ENCODE measurements at regions not wholly inside any gene's neighbourhood (a gene's known extent, or its start where the extent isn't known, plus 50 kb on each side); places are given as distances from the start of the nearest gene placed in this dataset.
"Not testable (repeated sequence)": the region's sequence is repeated elsewhere in the genome, so short reads cannot be mapped to it uniquely, and the experiment has no call there.

GRCh38 chr12:40431169-40431568 is 206.4 kb downstream of the LRRK2 start:
- intact Hi-C loops (cut with micrococcal nuclease), result no loop called here

GRCh38 chr12:40435251-40435650 is 210.5 kb downstream of the LRRK2 start:
- intact Hi-C loops (cut with micrococcal nuclease), result no loop called here

GRCh38 chr12:40435951-40436350 is 211.2 kb downstream of the LRRK2 start:
- intact Hi-C loops (cut with micrococcal nuclease), result no loop called here

- intact Hi-C loops (cut with micrococcal nuclease), result no loop called here
Observed at GRCh38 chr12:40436564-40436963, 211.8 kb downstream of the LRRK2 start.

- intact Hi-C loops (cut with micrococcal nuclease), result no loop called here
Observed at GRCh38 chr12:40439771-40440492, 215.1 kb downstream of the LRRK2 start.

GRCh38 chr12:40444174-40444573 is 219.4 kb downstream of the LRRK2 start:
- intact Hi-C loops (cut with micrococcal nuclease), result no loop called here

- intact Hi-C loops (cut with micrococcal nuclease), result loop anchor here (1.0 to 2.0 kb wide), 2 partner anchors 20 to 475 kb away; no protein-coding TSS in a partner anchor
Observed at GRCh38 chr12:40446385-40446784, 221.6 kb downstream of the LRRK2 start.

- intact Hi-C loops (cut with micrococcal nuclease), result not testable (repeated sequence)
Observed at GRCh38 chr12:40448523-40448922, 223.7 kb downstream of the LRRK2 start.

GRCh38 chr12:40451661-40452060 is 226.9 kb downstream of the LRRK2 start:
- intact Hi-C loops (cut with micrococcal nuclease), result no loop called here

GRCh38 chr12:40464121-40464520 is 228.1 kb upstream of the CNTN1 start:
- intact Hi-C loops (cut with micrococcal nuclease), result no loop called here

GRCh38 chr12:40469736-40470135 is 222.5 kb upstream of the CNTN1 start:
- intact Hi-C loops (cut with micrococcal nuclease), result no loop called here

- intact Hi-C loops (cut with micrococcal nuclease), result no loop called here
Observed at GRCh38 chr12:40473962-40474361, 218.3 kb upstream of the CNTN1 start.

- intact Hi-C loops (cut with micrococcal nuclease), result no loop called here
Observed at GRCh38 chr12:40474630-40475029, 217.6 kb upstream of the CNTN1 start.

- intact Hi-C loops (cut with micrococcal nuclease), result no loop called here
Observed at GRCh38 chr12:40499856-40500255, 192.4 kb upstream of the CNTN1 start.

GRCh38 chr12:40502322-40502721 is 189.9 kb upstream of the CNTN1 start:
- intact Hi-C loops (cut with micrococcal nuclease), result no loop called here

- intact Hi-C loops (cut with micrococcal nuclease), result no loop called here
Observed at GRCh38 chr12:40505327-40505726, 186.9 kb upstream of the CNTN1 start.

GRCh38 chr12:40508421-40508820 is 183.8 kb upstream of the CNTN1 start:
- intact Hi-C loops (cut with micrococcal nuclease), result no loop called here

GRCh38 chr12:40511341-40511740 is 180.9 kb upstream of the CNTN1 start:
- intact Hi-C loops (cut with micrococcal nuclease), result no loop called here

- intact Hi-C loops (cut with micrococcal nuclease), result no loop called here
Observed at GRCh38 chr12:40515041-40515816, 177.0 kb upstream of the CNTN1 start.

- intact Hi-C loops (cut with micrococcal nuclease), result no loop called here
Observed at GRCh38 chr12:40522837-40523236, 169.4 kb upstream of the CNTN1 start.

GRCh38 chr12:40525054-40525453 is 167.2 kb upstream of the CNTN1 start:
- intact Hi-C loops (cut with micrococcal nuclease), result no loop called here

- intact Hi-C loops (cut with micrococcal nuclease), result no loop called here
Observed at GRCh38 chr12:40534828-40535227, 157.4 kb upstream of the CNTN1 start.

- intact Hi-C loops (cut with micrococcal nuclease), result no loop called here
Observed at GRCh38 chr12:40551466-40551865, 140.8 kb upstream of the CNTN1 start.

Data from T-helper 1 cell treated with Interleukin-12 subunit alpha and Interleukin-12 subunit beta and Interleukin-4 antibody, amounts not matched to agents 30 ng/mL and 1 ng/mL, for 36 hours (primary cell).